ENCODE measurements at regions not wholly inside any gene's neighbourhood (a gene's known extent, or its start where the extent isn't known, plus 50 kb on each side); places are given as distances from the start of the nearest gene placed in this dataset.

DNA sequence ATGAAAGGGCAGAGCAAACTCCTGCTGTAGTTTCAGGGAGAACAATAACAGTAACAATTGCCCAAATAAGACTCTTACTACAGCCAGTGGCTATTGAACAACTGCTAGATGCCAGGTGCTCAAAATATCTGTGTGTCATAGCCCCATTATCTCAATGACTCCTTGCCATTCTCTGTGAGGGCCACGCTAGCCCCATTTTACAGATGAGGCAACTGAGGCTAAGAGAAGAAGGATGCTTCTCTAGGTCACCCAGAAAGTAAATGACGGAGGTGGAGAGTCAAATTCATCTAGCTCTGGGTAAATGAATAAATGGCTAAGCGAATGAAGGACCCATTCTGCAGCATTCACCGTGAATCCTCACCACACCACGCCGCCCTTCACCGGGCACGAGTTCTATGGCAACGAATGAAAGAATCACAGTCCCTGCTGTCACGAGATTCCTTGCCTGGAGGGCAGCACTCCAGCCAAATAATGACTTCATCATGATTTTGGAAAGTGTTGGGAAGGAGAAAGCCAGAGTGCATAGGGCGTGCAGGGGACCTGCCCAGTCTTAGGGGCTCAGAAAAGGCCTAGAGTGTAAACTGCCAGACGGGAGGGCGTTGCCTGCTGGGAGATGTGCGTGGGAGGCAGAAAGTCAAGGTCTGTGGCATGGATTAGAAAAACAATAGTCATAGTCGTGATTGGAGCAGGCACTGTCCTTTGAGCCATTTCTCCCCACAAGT lies 147.2 kb downstream of the C9orf50 start (continued):
- peak; percentile 56; the same call in 1 of the 2 replicates for TF ChIP-seq ZFHX2 (tag by site-specific recombination; conservative IDR thresholded peaks at IDR 0.05)
- no peak for TF ChIP-seq ZNF677 (tag by site-specific recombination; IDR thresholded peaks at IDR 0.05)
- TF ChIP-seq EGR2 (tag by site-specific recombination; IDR thresholded peaks at IDR 0.05; ENCODE audit: low read depth): 0 out of 2 replicates have a peak, but pooled peaks have one; percentile 40
- TF ChIP-seq ZNF510 (tag by site-specific recombination; IDR thresholded peaks at IDR 0.05; ENCODE audit: insufficient replicate concordance): no peak
- 0 out of 2 replicates have a peak, but pooled peaks have one; percentile 27 for TF ChIP-seq ZBTB8A (tag by site-specific recombination; IDR thresholded peaks at IDR 0.05)
- 0 out of 2 replicates have a peak, but pooled peaks have one; percentile 26 for TF ChIP-seq KLF1 (tag by site-specific recombination; IDR thresholded peaks at IDR 0.05)

DNA sequence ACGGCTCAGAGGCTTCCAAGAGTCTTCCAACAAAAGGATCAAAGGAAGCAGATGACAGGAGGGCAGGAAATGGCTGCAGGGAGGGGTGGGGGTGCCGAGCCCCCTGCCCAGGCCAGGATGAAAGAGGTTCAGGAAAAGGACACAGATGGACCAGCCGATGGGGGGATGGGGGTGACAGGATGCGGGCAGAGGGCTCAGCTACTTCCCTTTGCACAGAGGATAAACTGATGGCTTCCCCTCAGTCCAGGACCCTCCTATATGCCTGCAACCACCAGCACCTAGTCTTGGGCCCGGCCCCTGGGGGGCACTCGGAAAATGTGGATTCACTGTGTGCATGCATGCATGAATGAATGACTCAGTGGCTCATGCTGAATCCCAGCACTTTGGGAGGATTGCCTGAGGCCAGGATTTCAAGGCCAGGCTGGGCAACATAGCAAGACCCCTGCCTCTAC lies 148.2 kb downstream of the C9orf50 start:
- Histone ChIP-seq H3K4me3 (ENCODE audit: low read depth, low read length) (no peak overlapping the region), H3K36me3 (ENCODE audit: control insufficient read depth in 2 of 2, insufficient read depth in 1 of 2, low read length in 2 of 2) (no peaks in the 10 kb centered on the region), H3K27ac (ENCODE audit: extremely low read depth, low read depth, low read length) (no peak overlapping the region), H3K9me3 (ENCODE audit: control insufficient read depth, insufficient read depth, low read depth, low read length) (no peaks in the 10 kb centered on the region), H3K4me1 (ENCODE audit: control insufficient read depth, insufficient read depth, low read length) (0 out of 2 replicates have a peak, but pooled peaks cover 2% of the 10 kb centered on the region)
- POLR2A ChIA-PET: interaction anchor here (1.4 kb wide), 1 partner anchor 10 kb away, joined by 4 read pairs; no protein-coding TSS in a partner anchor
- CTCF ChIA-PET: no interaction called here
- TF ChIP-seq REPIN1 (tag by site-specific recombination; IDR thresholded peaks at IDR 0.05; ENCODE audit: low read depth) (no peak), ZNF121 (tag by site-specific recombination; IDR thresholded peaks at IDR 0.05) (peak; percentile 84), ZNF350 (tag by site-specific recombination; IDR thresholded peaks at IDR 0.05) (no peak)

DNA sequence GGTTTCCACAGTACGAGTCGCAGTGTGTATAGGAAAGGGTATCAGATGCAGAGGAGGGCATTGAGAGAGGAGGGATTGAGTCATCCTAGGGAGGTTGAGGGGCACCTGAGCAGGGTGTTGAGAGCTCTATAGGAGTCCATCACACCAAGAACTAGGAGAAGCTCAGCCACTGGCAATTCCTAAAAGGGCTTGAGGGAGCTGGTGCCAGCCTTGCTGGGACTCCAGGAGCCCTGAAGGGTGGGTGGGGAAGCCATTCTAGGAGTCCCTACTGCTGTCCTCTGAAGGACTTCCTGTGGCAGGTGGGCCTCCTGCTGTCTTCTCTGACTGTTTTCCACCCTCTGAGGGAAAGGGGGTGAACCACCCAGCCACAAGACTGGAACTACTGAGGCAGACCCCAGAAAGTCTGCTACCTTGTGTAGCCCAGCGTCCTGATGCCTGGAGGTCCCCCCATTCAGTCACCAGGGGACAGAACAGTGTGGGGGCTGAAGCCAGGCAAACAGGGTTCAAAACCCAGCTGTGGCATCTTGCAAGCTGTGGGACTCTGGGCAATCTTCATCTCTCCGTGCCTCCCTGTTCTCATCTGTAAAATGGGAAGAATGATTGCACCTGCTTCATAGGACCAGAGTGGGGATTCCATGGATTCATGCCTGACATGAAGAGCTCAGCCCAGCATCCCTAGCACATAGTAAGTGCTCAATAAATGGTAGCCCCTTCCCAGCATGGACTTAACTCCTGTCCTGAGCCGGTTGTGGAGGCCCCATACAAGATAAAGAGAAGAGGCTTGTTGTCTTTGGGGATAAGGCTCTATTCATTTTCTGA lies 149.5 kb downstream of the C9orf50 start:
- Histone ChIP-seq H3K4me3 (ENCODE audit: low read depth, low read length) (no peak overlapping the region), H3K27ac (ENCODE audit: extremely low read depth, low read depth, low read length) (no peak overlapping the region)
- CTCF ChIA-PET: interaction anchor here (0.8 kb wide), 1 partner anchor 24 kb away, joined by 3 read pairs; no protein-coding TSS in a partner anchor

DNA sequence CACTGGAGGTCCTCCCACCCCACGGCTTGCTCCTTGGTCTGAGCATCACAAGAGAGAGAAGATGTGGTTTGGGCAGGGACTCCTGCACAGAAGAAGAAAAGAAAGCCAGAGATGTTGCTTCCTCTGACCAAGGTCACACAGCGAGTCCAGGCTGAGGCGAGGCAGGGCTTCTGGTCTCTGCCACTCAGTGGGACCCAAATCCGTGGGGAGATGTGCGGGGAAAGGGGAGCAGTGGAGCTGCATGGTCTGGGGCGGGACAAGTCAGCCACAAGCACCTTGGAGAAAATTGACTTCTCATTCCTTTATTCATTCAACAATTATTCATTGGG lies 150.9 kb downstream of the C9orf50 start:
- ChIA-PET POLR2A (no interaction called here), CTCF (interaction anchor here (0.7 kb wide), 1 partner anchor 1527 kb away, joined by 4 read pairs; no protein-coding TSS in a partner anchor)
- H3K4me1 ChIP-seq (ENCODE audit: control insufficient read depth, insufficient read depth, low read length): 0 out of 2 replicates have a peak, but pooled peaks cover 2% of the 10 kb centered on the region
- H3K36me3 ChIP-seq (ENCODE audit: control insufficient read depth in 2 of 2, insufficient read depth in 1 of 2, low read length in 2 of 2): no peaks in the 10 kb centered on the region
- H3K4me3 ChIP-seq (ENCODE audit: low read depth, low read length): no peak overlapping the region
- H3K27ac ChIP-seq (ENCODE audit: extremely low read depth, low read depth, low read length): no peak overlapping the region
- H3K9me3 ChIP-seq (ENCODE audit: control insufficient read depth, insufficient read depth, low read depth, low read length): no peaks in the 10 kb centered on the region
- TF ChIP-seq ZNF2 (tag by site-specific recombination; IDR thresholded peaks at IDR 0.05): no peak
- TF ChIP-seq ZBTB21 (tag by site-specific recombination; IDR thresholded peaks at IDR 0.05): no peak
- no peak for TF ChIP-seq ZNF248 (tag by site-specific recombination; IDR thresholded peaks at IDR 0.05)
- TF ChIP-seq ZNF19 (tag by site-specific recombination; IDR thresholded peaks at IDR 0.05; ENCODE audit: low read depth): no peak
- no peak for TF ChIP-seq ZNF777 (tag by site-specific recombination; IDR thresholded peaks at IDR 0.05; ENCODE audit: borderline replicate concordance)
- no peak for TF ChIP-seq ZNF174 (tag by site-specific recombination; IDR thresholded peaks at IDR 0.05)
- TF ChIP-seq WT1 (tag by site-specific recombination; IDR thresholded peaks at IDR 0.05): no peak
- TF ChIP-seq ZNF169 (tag by site-specific recombination; IDR thresholded peaks at IDR 0.05): no peak
- no peak for TF ChIP-seq ZBTB8A (tag by site-specific recombination; IDR thresholded peaks at IDR 0.05)
- TF ChIP-seq PRDM1 (tag by site-specific recombination; IDR thresholded peaks at IDR 0.05): no peak
- TF ChIP-seq ZNF23 (tag by site-specific recombination; IDR thresholded peaks at IDR 0.05; ENCODE audit: borderline replicate concordance): no peak
- no peak for TF ChIP-seq MYNN (tag by site-specific recombination; IDR thresholded peaks at IDR 0.05; ENCODE audit: borderline replicate concordance)

More for the DNA sequence above, 149.5 kb downstream of the C9orf50 start:
- POLR2A ChIA-PET: interaction anchor here (1.4 kb wide), 1 partner anchor 12 kb away, joined by 4 read pairs; no protein-coding TSS in a partner anchor
- 0 out of 2 replicates have a peak, but pooled peaks cover 2% of the 10 kb centered on the region for H3K4me1 ChIP-seq (ENCODE audit: control insufficient read depth, insufficient read depth, low read length)
- TF ChIP-seq, protein P1, sequence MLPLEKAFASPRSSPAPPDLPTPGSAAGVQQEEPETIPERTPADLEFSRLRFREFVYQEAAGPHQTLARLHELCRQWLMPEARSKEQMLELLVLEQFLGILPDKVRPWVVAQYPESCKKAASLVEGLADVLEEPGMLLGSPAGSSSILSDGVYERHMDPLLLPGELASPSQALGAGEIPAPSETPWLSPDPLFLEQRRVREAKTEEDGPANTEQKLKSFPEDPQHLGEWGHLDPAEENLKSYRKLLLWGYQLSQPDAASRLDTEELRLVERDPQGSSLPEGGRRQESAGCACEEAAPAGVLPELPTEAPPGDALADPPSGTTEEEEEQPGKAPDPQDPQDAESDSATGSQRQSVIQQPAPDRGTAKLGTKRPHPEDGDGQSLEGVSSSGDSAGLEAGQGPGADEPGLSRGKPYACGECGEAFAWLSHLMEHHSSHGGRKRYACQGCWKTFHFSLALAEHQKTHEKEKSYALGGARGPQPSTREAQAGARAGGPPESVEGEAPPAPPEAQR (tag by site-specific recombination; IDR thresholded peaks at IDR 0.05): no peak
- TF ChIP-seq ZNF660 (tag by site-specific recombination; IDR thresholded peaks at IDR 0.05) (no peak), ZFP3 (tag by site-specific recombination; IDR thresholded peaks at IDR 0.05; ENCODE audit: low read depth) (peak; percentile 85), ZNF664 (tag by site-specific recombination; IDR thresholded peaks at IDR 0.05) (peak; percentile 78)
- TF ChIP-seq, protein P2, sequence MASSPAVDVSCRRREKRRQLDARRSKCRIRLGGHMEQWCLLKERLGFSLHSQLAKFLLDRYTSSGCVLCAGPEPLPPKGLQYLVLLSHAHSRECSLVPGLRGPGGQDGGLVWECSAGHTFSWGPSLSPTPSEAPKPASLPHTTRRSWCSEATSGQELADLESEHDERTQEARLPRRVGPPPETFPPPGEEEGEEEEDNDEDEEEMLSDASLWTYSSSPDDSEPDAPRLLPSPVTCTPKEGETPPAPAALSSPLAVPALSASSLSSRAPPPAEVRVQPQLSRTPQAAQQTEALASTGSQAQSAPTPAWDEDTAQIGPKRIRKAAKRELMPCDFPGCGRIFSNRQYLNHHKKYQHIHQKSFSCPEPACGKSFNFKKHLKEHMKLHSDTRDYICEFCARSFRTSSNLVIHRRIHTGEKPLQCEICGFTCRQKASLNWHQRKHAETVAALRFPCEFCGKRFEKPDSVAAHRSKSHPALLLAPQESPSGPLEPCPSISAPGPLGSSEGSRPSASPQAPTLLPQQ (tag by site-specific recombination; IDR thresholded peaks at IDR 0.05): no peak
- H3K9me3 ChIP-seq (ENCODE audit: control insufficient read depth, insufficient read depth, low read depth, low read length): no peaks in the 10 kb centered on the region
- no peaks in the 10 kb centered on the region for H3K36me3 ChIP-seq (ENCODE audit: control insufficient read depth in 2 of 2, insufficient read depth in 1 of 2, low read length in 2 of 2)
